ENCODE measurements at regions not wholly inside any gene's neighbourhood (a gene's known extent, or its start where the extent isn't known, plus 50 kb on each side); places are given as distances from the start of the nearest gene placed in this dataset.
A peak's percentile ranks its signal among the peaks of the same experiment; 100 is the strongest.
"Not testable (repeated sequence)": the region's sequence is repeated elsewhere in the genome, so short reads cannot be mapped to it uniquely, and the experiment has no call there.

GRCh38 chr10:3969876-3970666, 185.1 kb upstream of the KLF6 start:
- DNase-seq: no peak

DNA sequence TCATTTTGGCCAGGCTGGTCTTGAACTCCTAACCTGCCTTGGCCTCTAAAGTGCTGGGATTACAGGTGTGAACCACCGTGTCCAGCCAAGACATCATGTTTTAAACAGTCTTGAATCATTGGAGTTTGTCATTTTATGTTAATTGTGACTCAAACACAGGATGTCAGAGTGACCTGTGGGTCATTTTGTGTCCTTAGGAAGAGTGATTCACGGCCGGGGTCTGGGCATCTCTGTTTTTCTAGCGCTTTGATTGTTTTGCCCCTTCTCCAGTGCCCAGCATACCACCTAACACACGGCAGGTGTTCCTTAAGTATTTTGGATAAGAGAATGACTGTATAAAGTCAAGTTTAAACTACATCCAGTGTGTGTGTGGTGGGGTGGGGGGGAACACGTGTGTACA, 183.7 kb upstream of the KLF6 start:
- DNase-seq: no peak

- DNase-seq: no peak
These were observed 179.5 kb upstream of the KLF6 start for GRCh38 chr10:3964516-3964915.

GRCh38 chr10:3963191-3963673, 178.2 kb upstream of the KLF6 start:
- no peak for DNase-seq

DNA sequence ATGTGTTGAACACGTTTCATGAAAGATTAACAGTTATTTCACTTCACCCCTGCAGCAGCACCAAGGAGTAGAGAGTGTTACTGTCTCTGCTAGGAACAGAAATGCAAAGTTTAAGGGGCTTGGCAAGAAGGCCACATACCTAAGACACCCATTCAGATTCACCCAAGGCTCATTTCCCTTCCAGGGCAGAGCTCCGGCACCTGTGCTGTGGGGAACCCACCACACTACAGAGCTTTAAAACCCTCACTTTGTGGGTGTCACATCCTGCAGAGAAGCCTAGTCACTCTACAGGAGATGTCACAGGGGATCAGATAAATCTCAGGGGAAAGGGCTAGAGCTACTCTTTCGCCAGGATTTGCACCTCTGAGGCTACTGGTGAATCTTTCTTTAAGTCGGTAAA, 176.1 kb upstream of the KLF6 start:
- DNase-seq: no peak

- no peak for DNase-seq
These were observed 175.5 kb upstream of the KLF6 start for GRCh38 chr10:3960496-3960895.

DNA sequence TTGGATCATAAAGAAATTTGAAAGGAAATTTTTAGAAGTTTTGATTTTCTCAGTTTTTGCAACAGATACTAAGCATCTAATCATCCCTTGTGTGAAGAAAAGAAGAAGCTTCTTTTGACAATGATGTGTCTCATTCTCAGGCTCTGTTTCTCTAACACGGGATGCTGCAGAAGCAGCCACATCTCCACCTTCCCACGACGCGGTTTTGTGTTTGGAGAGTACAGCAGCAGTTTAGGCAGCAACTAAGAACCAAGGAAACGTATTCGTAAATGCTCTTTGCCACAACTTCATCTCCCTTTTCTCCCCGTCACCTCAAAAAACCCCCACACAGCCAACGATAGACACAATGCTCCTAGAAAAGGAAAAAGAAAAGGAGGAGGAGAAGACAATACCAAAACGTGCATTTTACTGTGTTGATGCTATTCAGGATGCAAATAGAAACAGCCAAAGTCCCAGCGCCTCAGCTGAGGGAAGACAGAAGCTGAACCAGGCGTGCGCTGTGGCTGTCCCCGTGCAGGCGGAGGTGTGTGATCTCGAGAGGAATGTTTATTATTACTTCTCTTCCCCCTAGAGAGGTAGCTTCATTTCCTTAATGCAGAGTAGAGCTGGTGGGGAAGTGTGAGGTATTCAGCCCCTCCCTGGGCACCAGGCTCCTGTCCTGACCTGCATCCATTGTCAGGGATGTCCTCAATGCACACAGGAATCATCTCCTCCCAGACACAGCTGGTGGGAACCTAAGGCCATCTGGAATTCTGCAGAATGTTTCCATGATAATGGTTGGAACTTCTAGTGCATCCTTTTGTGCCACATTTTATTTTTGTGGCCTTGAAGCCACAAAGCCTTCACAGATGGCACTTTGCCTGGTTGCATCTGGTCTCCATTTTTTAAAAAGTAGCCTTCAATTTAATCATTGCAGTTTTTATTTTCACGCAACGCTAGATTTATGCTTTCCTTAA, 174.6 kb upstream of the KLF6 start:
- no peak for DNase-seq

DNA sequence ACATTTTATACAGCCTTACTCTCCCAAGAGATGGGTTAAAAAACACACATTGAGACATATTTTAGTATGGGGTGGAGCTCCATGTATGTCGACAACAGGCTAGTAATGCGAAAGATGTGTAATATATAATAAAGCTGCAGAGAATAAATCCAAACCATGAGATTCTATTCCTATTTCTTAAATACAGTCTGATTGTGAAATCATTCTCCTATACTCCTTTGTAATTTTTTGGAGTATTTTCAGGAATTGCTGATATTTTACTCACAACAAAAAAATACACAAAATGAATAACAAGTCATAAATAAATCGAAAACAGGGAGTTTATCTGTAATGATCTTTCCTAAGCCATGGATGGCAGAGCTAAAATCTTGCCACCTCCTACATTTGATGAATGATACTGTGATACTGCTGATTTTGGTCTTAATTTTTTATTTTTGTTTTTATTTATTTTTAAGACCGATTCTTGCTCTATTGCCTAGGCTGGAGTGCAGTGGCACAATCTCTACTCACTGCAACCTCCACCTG, 173.5 kb upstream of the KLF6 start:
- no peak for DNase-seq

GRCh38 chr10:3955955-3956617, 171.1 kb upstream of the KLF6 start:
- no peak for DNase-seq

GRCh38 chr10:3955493-3955892, 170.5 kb upstream of the KLF6 start:
- DNase-seq: no peak

- no peak for DNase-seq
These were observed 169.6 kb upstream of the KLF6 start for GRCh38 chr10:3954615-3955014.

DNA sequence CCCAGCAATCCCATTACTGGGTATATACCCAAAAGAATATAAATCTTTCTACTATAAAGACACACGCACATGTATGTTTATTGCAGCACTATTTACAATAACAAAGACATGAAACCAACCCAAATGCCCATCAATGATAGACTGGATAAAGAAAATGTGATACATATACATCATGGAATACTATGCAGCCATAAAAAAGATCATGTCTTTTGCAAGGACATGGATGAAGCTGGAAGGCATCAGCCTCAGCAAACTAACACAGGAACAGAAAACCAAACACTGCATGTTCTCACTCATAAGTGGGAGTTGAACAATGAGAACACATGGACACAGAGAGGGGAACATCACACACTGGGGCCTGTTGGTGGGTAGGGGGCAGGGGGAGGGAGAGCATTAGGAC, 169.0 kb upstream of the KLF6 start:
- not testable (repeated sequence) for DNase-seq

GRCh38 chr10:3951993-3952392, 167.0 kb upstream of the KLF6 start:
- DNase-seq: no peak

DNA sequence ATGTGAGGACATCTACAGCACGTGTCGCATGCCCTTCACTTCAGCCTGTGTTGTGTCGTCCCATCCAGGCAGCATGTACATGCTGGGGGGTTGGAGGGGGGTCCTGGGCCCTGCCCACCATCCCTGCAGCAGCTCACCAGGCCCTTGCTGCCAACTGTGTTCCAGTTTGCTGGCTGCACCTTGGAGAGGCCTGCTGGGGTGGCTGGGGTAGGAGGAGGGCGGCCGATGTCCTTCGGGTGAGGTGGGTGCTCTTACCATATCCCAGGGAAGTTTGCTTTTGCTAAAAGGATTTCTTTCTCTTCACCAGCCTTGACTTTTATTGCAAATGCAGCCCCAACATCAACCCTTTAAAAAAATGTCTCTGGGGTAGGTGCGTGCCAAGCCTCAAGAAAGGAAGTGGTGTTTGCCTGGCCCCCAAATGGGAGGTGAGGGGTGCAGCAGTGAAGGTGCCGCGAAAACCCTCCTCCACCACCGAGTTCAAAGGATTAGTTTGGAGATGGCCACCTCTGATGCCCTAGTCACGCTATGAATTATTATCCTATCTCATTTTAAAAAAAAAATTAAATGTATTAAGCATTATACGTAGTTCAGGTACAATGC, 165.8 kb upstream of the KLF6 start:
- DNase-seq: peak; percentile 3

DNA sequence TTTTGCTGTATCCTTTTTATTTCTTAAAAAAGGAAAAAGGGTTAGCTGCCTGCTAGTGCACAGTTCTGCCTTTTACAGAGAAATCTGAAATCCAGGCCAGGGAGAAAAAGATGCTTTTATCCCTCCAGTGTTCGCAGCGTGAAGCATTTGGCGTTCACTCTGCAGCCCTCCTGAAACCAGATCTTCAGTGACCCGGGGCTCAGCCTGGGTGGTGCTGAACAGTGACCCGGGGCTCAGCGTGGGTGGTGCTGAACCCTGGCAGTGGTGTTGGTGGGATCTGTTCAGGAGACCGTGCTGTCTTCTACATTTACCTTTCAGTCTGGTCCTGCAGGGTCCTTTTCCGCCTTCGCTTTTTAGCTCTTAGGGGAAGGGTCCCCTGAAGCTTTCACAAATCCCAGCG, 164.7 kb upstream of the KLF6 start:
- no peak for DNase-seq

DNA sequence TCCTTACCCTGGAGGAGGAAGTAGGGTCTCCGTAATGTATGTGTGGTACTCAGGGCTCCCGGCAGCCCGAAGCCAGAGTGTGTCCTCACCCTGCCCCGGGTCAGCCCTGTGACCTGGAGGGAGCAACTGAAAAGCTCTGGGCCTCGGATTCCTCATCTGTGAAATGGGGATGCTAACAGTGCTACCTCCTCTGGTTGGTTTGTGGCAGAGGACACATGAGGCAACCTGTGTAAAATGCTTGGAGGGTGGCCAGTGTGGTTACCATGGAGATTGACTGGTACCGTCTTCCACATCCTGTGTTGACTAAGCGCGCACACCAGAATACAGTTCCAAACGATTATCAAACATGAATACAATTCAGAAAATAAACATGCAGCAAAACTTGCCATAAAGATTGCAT, 163.8 kb upstream of the KLF6 start:
- peak; percentile 2 for DNase-seq

DNA sequence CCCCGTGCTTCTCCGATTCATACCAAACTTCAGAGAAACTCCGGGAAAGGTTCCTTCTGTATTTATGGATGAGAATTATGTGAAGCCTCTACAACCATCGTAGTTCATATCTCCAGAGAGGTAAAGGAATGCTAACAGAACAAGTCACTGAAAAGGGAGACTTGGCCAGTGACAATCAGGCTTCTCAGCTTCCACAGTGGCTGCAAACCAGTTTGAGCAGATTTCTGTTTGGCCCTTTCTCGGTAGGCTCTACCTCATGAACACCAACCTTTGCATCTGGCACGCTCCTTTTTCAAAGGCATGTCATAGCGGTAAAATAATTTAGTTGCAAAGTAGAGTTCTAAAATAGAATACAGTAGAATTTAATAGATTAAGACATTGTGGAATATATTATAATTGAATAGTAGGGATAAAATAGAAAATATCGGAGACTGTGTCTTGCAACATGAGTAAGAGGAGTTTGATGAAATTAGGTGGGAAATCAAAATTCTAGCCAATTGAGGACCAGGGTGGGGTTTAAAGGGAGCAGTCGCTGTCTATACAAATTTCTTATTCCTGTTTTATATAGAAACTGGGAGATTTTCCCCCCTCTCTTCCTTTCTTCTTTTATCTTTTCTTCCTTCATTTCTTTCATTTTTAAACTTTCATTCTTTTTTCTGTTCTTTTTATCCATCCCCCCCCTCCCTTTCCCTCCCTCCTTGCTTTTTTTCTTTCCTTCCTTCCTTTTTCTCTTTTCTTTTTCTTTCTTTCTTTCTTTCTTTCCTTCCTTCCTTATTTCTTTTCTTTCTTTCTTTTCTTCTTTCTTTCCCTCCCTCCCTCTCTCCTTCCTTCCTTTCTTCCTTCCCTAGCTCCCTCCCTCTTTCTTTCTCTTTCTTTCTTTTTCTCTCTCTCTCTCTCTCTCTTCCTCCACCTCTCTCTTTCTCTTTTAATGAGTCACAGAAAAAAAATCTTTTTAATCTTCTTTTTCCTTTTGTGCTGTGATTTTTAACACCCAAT, 161.5 kb upstream of the KLF6 start:
- DNase-seq: no peak

- no peak for DNase-seq
These were observed 160.0 kb upstream of the KLF6 start for GRCh38 chr10:3945026-3945425.

GRCh38 chr10:3944591-3944990, 159.6 kb upstream of the KLF6 start:
- DNase-seq: no peak

- DNase-seq: no peak
These were observed 158.8 kb upstream of the KLF6 start for GRCh38 chr10:3943695-3944257.

GRCh38 chr10:3942937-3943489, 158.0 kb upstream of the KLF6 start:
- DNase-seq: no peak
